GM23338 (cell line): ENCODE measurements at regions not wholly inside any gene's neighbourhood (a gene's known extent, or its start where the extent isn't known, plus 50 kb on each side); places are given as distances from the start of the nearest gene placed in this dataset.

ENCODE experiments used
- CREB1 ChIP-seq: fragments of 250-450 bp; sonication (Bioruptor Pico); IDR thresholded peaks from 2 replicates; pipeline ENCODE4 v1.5.0; 2020; ENCODE audit warnings: low read depth, mild to moderate bottlenecking, moderate library complexity
- EZH2 ChIP-seq: fragments of 200-600 bp; sonication (generic); IDR thresholded peaks from one replicate; pipeline ENCODE4 v1.8.0; 2017; ENCODE audit warnings: antibody characterized with exemption, mild to moderate bottlenecking, low read depth; ENCODE audit not compliant: unreplicated experiment
- EZH2phosphoT487 ChIP-seq: fragments of 200-600 bp; sonication (generic); IDR thresholded peaks from one replicate; pipeline ENCODE4 v1.8.1; 2018; ENCODE audit warnings: antibody characterized with exemption; ENCODE audit not compliant: unreplicated experiment
- JUNB ChIP-seq: IDR thresholded peaks from one replicate; pipeline ENCODE4 v1.6.1; 2016; ENCODE audit warnings: antibody characterized with exemption; ENCODE audit not compliant: unreplicated experiment
- POLR2AphosphoS5 ChIP-seq: IDR thresholded peaks from 2 replicates; pipeline ENCODE4 v1.6.1; 2016; ENCODE audit warnings: antibody characterized with exemption, low read depth
- STAT1 ChIP-seq: IDR thresholded peaks from one replicate; pipeline ENCODE4 v1.6.1; 2016; ENCODE audit warnings: antibody characterized with exemption; ENCODE audit not compliant: unreplicated experiment
- ZNF114 ChIP-seq: fragments of 250-450 bp; sonication (Bioruptor Pico); IDR thresholded peaks from 2 replicates; pipeline ENCODE4 v1.5.0; 2020; ENCODE audit warnings: mild to moderate bottlenecking, moderate library complexity
- ZNF331 ChIP-seq: fragments of 250-450 bp; sonication (Bioruptor Pico); IDR thresholded peaks from 2 replicates; pipeline ENCODE4 v1.5.0; 2020; ENCODE audit warnings: low read depth, mild to moderate bottlenecking, moderate library complexity
- TF ChIP-seq, protein P1 (sequence below), 2 experiments: fragments of 200-600 bp in 1 of 2; sonication (generic) in 1 of 2; conservative IDR thresholded peaks; 2 replicates each; pipeline versions ENCODE4 v1.5.1 to v1.6.1; 2016 to 2017; ENCODE audit warnings: antibody characterized with exemption in 2 of 2, low read depth in 2 of 2, mild to moderate bottlenecking in 2 of 2, moderate library complexity in 1 of 2
- TF ChIP-seq, protein P2 (sequence below): IDR thresholded peaks from one replicate; pipeline ENCODE4 v1.6.1; 2018; ENCODE audit warnings: antibody characterized with exemption; ENCODE audit not compliant: unreplicated experiment
- TF ChIP-seq, protein P3 (sequence below): IDR thresholded peaks from 2 replicates; pipeline ENCODE4 v1.6.1; 2016; ENCODE audit warnings: antibody characterized with exemption

DNA sequence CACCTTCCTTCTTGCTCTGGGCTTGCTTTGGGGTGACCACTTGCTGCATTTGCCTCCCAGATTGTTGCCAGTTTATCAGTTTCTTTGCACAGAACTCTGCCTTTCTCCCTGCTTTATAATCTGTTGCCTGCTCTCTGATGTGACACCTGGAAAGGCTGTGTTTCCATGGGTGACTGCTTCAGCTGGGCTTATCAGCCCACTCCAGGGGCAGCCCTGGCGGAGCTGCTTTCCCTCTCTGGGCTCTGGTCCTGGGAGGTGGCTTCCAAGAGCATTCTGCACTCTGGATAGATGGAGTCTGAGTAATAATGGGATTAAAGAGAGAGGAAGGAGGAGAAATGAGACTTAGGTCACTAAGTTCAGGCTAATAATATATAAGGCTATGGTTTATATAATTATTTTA, 352.7 kb downstream of the TSN start:
- TF ChIP-seq, protein P1, sequence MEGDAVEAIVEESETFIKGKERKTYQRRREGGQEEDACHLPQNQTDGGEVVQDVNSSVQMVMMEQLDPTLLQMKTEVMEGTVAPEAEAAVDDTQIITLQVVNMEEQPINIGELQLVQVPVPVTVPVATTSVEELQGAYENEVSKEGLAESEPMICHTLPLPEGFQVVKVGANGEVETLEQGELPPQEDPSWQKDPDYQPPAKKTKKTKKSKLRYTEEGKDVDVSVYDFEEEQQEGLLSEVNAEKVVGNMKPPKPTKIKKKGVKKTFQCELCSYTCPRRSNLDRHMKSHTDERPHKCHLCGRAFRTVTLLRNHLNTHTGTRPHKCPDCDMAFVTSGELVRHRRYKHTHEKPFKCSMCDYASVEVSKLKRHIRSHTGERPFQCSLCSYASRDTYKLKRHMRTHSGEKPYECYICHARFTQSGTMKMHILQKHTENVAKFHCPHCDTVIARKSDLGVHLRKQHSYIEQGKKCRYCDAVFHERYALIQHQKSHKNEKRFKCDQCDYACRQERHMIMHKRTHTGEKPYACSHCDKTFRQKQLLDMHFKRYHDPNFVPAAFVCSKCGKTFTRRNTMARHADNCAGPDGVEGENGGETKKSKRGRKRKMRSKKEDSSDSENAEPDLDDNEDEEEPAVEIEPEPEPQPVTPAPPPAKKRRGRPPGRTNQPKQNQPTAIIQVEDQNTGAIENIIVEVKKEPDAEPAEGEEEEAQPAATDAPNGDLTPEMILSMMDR (conservative IDR thresholded peaks at IDR 0.05; ENCODE audit: low read depth in 2 of 2): no peak
- TF ChIP-seq EZH2phosphoT487 (no peak), EZH2 (no peak), CREB1 (CRISPR knock-in tag) (no peak), POLR2AphosphoS5 (no peak), JUNB (no peak), ZNF114 (CRISPR knock-in tag) (no peak), STAT1 (no peak), ZNF331 (CRISPR knock-in tag) (no peak)
- TF ChIP-seq, protein P2, sequence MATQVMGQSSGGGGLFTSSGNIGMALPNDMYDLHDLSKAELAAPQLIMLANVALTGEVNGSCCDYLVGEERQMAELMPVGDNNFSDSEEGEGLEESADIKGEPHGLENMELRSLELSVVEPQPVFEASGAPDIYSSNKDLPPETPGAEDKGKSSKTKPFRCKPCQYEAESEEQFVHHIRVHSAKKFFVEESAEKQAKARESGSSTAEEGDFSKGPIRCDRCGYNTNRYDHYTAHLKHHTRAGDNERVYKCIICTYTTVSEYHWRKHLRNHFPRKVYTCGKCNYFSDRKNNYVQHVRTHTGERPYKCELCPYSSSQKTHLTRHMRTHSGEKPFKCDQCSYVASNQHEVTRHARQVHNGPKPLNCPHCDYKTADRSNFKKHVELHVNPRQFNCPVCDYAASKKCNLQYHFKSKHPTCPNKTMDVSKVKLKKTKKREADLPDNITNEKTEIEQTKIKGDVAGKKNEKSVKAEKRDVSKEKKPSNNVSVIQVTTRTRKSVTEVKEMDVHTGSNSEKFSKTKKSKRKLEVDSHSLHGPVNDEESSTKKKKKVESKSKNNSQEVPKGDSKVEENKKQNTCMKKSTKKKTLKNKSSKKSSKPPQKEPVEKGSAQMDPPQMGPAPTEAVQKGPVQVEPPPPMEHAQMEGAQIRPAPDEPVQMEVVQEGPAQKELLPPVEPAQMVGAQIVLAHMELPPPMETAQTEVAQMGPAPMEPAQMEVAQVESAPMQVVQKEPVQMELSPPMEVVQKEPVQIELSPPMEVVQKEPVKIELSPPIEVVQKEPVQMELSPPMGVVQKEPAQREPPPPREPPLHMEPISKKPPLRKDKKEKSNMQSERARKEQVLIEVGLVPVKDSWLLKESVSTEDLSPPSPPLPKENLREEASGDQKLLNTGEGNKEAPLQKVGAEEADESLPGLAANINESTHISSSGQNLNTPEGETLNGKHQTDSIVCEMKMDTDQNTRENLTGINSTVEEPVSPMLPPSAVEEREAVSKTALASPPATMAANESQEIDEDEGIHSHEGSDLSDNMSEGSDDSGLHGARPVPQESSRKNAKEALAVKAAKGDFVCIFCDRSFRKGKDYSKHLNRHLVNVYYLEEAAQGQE: no peak
- TF ChIP-seq, protein P3, sequence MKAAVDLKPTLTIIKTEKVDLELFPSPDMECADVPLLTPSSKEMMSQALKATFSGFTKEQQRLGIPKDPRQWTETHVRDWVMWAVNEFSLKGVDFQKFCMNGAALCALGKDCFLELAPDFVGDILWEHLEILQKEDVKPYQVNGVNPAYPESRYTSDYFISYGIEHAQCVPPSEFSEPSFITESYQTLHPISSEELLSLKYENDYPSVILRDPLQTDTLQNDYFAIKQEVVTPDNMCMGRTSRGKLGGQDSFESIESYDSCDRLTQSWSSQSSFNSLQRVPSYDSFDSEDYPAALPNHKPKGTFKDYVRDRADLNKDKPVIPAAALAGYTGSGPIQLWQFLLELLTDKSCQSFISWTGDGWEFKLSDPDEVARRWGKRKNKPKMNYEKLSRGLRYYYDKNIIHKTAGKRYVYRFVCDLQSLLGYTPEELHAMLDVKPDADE: no peak
